A673 (cell line): ENCODE measurements at regions not wholly inside any gene's neighbourhood (a gene's known extent, or its start where the extent isn't known, plus 50 kb on each side); places are given as distances from the start of the nearest gene placed in this dataset.

ENCODE experiments used
- BruUV-seq: library from RNA; stranded (reverse); fragments of 400-500 nt; replicated peaks from 2 replicates; lab custom pipeline; 2021; lab: Mats Ljungman, UMichigan
- CTCF ChIA-PET: fragments of 300-600 bp; sonication (Branson Sonifier 250); formaldehyde crosslinking; loops from one replicate; lab custom pipeline; 2022; ENCODE audit warnings: antibody characterized with exemption; lab: Charles Lee
- POLR2A ChIA-PET: fragments of 300-600 bp; sonication (Branson Sonifier 250); formaldehyde crosslinking; loops from one replicate; lab custom pipeline; 2022; ENCODE audit warnings: antibody characterized with exemption; ENCODE audit not compliant: low non-redundant PET; lab: Charles Lee
- DNase-seq: peaks from one replicate; pipeline ENCODE4 v3.0.0-alpha.2; 2015; ENCODE audit warnings: low spot score
- H3K27ac ChIP-seq: fragments of 200-600 bp; sonication (generic); 2 replicates; pipeline ENCODE4 v1.5.1; 2016; ENCODE audit warnings: mixed run types, low read depth, mild to moderate bottlenecking, mixed read lengths, antibody characterized with exemption, low read length; ENCODE audit not compliant: poor library complexity, severe bottlenecking
- H3K27me3 ChIP-seq: fragments of 200-600 bp; sonication (generic); replicated peaks from 2 replicates; pipeline ENCODE4 v1.6.1; 2017; ENCODE audit warnings: mixed run types, low read depth, mild to moderate bottlenecking, mixed read lengths, antibody characterized with exemption, low read length; ENCODE audit not compliant: insufficient read depth, poor library complexity
- H3K36me3 ChIP-seq: fragments of 200-600 bp; sonication (generic); 2 replicates; pipeline ENCODE4 v1.6.1; 2016; ENCODE audit warnings: mixed run types, mild to moderate bottlenecking, mixed read lengths, antibody characterized with exemption, low read length; ENCODE audit not compliant: insufficient read depth, poor library complexity, severe bottlenecking
- H3K4me1 ChIP-seq: fragments of 200-600 bp; sonication (generic); 2 replicates; pipeline ENCODE4 v1.6.1; 2017; ENCODE audit warnings: mixed run types, mild to moderate bottlenecking, mixed read lengths, antibody characterized with exemption, low read length; ENCODE audit not compliant: insufficient read depth, poor library complexity, severe bottlenecking
- H3K4me3 ChIP-seq: fragments of 200-600 bp; sonication (generic); 2 replicates; pipeline ENCODE4 v1.5.1; 2016; ENCODE audit warnings: low read depth, mixed run types, mild to moderate bottlenecking, mixed read lengths, low read length; ENCODE audit not compliant: poor library complexity, severe bottlenecking
- H3K9me3 ChIP-seq: fragments of 200-600 bp; sonication (generic); 2 replicates; pipeline ENCODE4 v1.6.1; 2016; ENCODE audit warnings: mixed run types, low read depth, mild to moderate bottlenecking, mixed read lengths, antibody characterized with exemption, low read length; ENCODE audit not compliant: poor library complexity, severe bottlenecking
- CTCF ChIP-seq: fragments of 300-800, 200-600 bp; sonication (generic); conservative IDR thresholded peaks from 2 replicates; pipeline ENCODE4 v1.5.1; 2017; ENCODE audit warnings: low read depth, mild to moderate bottlenecking, antibody characterized with exemption, low read length, moderate library complexity, mixed read lengths
- EZH2 ChIP-seq: fragments of 200-600 bp; sonication (generic); IDR thresholded peaks from 2 replicates; pipeline ENCODE4 v1.6.1; 2017; ENCODE audit warnings: borderline replicate concordance, low read depth, mild to moderate bottlenecking, mixed read lengths, antibody characterized with exemption, low read length; ENCODE audit not compliant: poor library complexity, severe bottlenecking
- intact Hi-C: fragments of 100-400 bp; cut with micrococcal nuclease; formaldehyde crosslinking; loops from one replicate; pipeline ENCODE4 v1.10.0; 2022; ENCODE audit not compliant: unreplicated experiment

GRCh38 chr3:30510596-30510995 is 95.8 kb upstream of the TGFBR2 start:
- TF ChIP-seq EZH2 (no peak), CTCF (no peak)
- Histone ChIP-seq H3K27ac (peak overlapping the region; percentile 72), H3K27me3 (no peaks in the 10 kb centered on the region), H3K4me3 (no peak overlapping the region), H3K36me3 (no peaks in the 10 kb centered on the region), H3K4me1 (peaks cover 27% of the 10 kb centered on the region), H3K9me3 (no peaks in the 10 kb centered on the region)
- BruUV-seq: no TSS peak
- ChIA-PET POLR2A (no interaction called here), CTCF (no interaction called here)
- peak; percentile 64 for DNase-seq
- intact Hi-C loops: loop anchor here (2.0 kb wide), 1 partner anchor 180 kb away; no protein-coding TSS in a partner anchor

- peaks cover 27% of the 10 kb centered on the region for H3K4me1 ChIP-seq
- intact Hi-C loops: loop anchor here (2.0 kb wide), 1 partner anchor 179 kb away; no protein-coding TSS in a partner anchor
- H3K27ac ChIP-seq: peak overlapping the region; percentile 72
- DNase-seq: peak; percentile 95
- POLR2A ChIA-PET: interaction anchor here (0.5 kb wide), 1 partner anchor 17 kb away, joined by 4 read pairs; no protein-coding TSS in a partner anchor
- TF ChIP-seq CTCF (no peak), EZH2 (no peak)
- no TSS peak for BruUV-seq
- no peak overlapping the region for H3K4me3 ChIP-seq
- CTCF ChIA-PET: no interaction called here
- no peaks in the 10 kb centered on the region for H3K27me3 ChIP-seq
- no peaks in the 10 kb centered on the region for H3K36me3 ChIP-seq
- no peaks in the 10 kb centered on the region for H3K9me3 ChIP-seq
Observed at GRCh38 chr3:30511524-30512251, 94.7 kb upstream of the TGFBR2 start.

- BruUV-seq: no TSS peak
- peak overlapping the region; percentile 72 for H3K27ac ChIP-seq
- no peak overlapping the region for H3K4me3 ChIP-seq
- no peaks in the 10 kb centered on the region for H3K36me3 ChIP-seq
- peaks cover 27% of the 10 kb centered on the region for H3K4me1 ChIP-seq
- TF ChIP-seq EZH2 (no peak), CTCF (no peak)
- POLR2A ChIA-PET: no interaction called here
- CTCF ChIA-PET: no interaction called here
- no peaks in the 10 kb centered on the region for H3K9me3 ChIP-seq
- H3K27me3 ChIP-seq: no peaks in the 10 kb centered on the region
- no peak for DNase-seq
- intact Hi-C loops: no loop called here
Observed at GRCh38 chr3:30512576-30512975, 93.8 kb upstream of the TGFBR2 start.
